Tibial artery (tissue), 4 donors: ENCODE measurements at regions not wholly inside any gene's neighbourhood (a gene's known extent, or its start where the extent isn't known, plus 50 kb on each side); places are given as distances from the start of the nearest gene placed in this dataset.

Source experiments
- DNase-seq, 2 donors: peaks; one replicate each; pipeline ENCODE4 v3.0.0-alpha.2; 2019
- H3K27ac ChIP-seq, 2 donors: fragments of 200-600 bp; sonication (generic) in 1 of 2; 1 replicate in 1 of 2; 2 replicates in 1 of 2; pipeline ENCODE4 v1.5.1; 2018 to 2019; ENCODE audit warnings: mild to moderate bottlenecking in 1 of 2
- H3K27me3 ChIP-seq, 2 donors: fragments of 200-600 bp; sonication (generic) in 1 of 2; one replicate each; pipeline versions ENCODE4 v1.5.1 to v1.6.0; 2016 to 2019
- H3K36me3 ChIP-seq, 3 donors: fragments of 200-600 bp; sonication (generic) in 2 of 3; one replicate each; pipeline ENCODE4 v1.5.1; 2016 to 2019; ENCODE audit warnings: mild to moderate bottlenecking in 2 of 3
- H3K4me1 ChIP-seq, 4 donors: fragments of 200-600 bp; sonication (generic) in 2 of 4; 1 replicate in 3 of 4; 2 replicates in 1 of 4; pipeline ENCODE4 v1.5.1; 2016 to 2019
- H3K4me3 ChIP-seq, 2 donors: fragments of 200-600 bp; sonication (generic) in 1 of 2; 1 replicate in 1 of 2; 2 replicates in 1 of 2; pipeline ENCODE4 v1.5.1; 2018 to 2019; ENCODE audit warnings: mild to moderate bottlenecking in 2 of 2
- H3K9me3 ChIP-seq, 3 donors: fragments of 200-600 bp; sonication (generic) in 1 of 3; one replicate each; pipeline ENCODE4 v1.5.1; 2016 to 2019
- intact Hi-C: fragments of 100-400 bp; cut with DNase I; formaldehyde crosslinking; loops from one replicate; pipeline ENCODE4 v1.15.0; 2023; ENCODE audit warnings: low total_unique reads
- TF ChIP-seq, protein P1 (sequence below), 2 experiments: fragments of 200-600 bp in 1 of 2; fragments of 450-650 bp in 1 of 2; IDR thresholded peaks; one replicate each; pipeline ENCODE4 v1.5.1; 2017 to 2019; ENCODE audit warnings: antibody characterized with exemption in 2 of 2, mild to moderate bottlenecking in 1 of 2, moderate library complexity in 1 of 2

- intact Hi-C loops, result no loop called here
- TF ChIP-seq, protein P1, sequence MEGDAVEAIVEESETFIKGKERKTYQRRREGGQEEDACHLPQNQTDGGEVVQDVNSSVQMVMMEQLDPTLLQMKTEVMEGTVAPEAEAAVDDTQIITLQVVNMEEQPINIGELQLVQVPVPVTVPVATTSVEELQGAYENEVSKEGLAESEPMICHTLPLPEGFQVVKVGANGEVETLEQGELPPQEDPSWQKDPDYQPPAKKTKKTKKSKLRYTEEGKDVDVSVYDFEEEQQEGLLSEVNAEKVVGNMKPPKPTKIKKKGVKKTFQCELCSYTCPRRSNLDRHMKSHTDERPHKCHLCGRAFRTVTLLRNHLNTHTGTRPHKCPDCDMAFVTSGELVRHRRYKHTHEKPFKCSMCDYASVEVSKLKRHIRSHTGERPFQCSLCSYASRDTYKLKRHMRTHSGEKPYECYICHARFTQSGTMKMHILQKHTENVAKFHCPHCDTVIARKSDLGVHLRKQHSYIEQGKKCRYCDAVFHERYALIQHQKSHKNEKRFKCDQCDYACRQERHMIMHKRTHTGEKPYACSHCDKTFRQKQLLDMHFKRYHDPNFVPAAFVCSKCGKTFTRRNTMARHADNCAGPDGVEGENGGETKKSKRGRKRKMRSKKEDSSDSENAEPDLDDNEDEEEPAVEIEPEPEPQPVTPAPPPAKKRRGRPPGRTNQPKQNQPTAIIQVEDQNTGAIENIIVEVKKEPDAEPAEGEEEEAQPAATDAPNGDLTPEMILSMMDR (IDR thresholded peaks at IDR 0.05), result no peak
- Histone ChIP-seq H3K36me3 (no peaks in the 10 kb centered on the region), H3K4me3 (peak overlapping the region; percentile 2 to 21), H3K4me1 (peaks cover 0 to 22% (median 9%) of the 10 kb centered on the region in 4 donors), H3K9me3 (no peaks in the 10 kb centered on the region), H3K27ac (peak overlapping the region; percentile 63 to 75), H3K27me3 (no peaks in the 10 kb centered on the region)
- DNase-seq, result peak in 1 of 2 donors; percentile 73
Observed at GRCh38 chr7:159211540-159212182, 67.0 kb upstream of the VIPR2 start.

DNA sequence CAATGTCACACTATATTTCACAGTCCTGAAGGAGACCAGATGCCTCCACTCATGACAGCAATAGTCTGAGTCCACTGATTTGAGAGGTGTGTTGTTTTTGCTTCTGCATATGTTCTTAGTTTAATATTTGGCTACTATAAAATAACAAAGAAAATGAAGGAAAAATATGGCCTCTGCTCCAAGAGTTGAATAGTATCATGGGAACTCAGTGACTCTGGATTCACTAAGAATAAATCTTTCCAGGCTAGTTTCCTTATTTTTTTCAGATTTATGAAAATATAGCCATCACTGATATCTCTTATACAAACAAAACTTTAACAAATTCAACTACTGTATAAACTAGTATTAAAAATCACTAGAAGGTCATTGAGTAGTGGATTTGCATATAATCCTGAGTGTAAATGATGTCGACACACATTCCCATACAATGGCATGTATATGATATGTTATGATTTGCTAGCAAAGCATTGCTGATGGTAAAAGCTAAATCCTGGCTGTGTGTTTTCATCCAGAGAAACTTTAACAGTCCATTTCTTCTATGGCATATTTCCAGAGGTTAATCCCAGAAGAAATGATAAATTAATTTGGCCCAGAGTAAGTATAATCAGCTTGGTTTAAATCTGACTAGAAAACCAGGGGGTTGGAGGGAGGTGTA lies 66.0 kb upstream of the VIPR2 start:
- no peak for DNase-seq
- no peaks in the 10 kb centered on the region for H3K27me3 ChIP-seq
- intact Hi-C loops, result no loop called here
- no peaks in the 10 kb centered on the region for H3K36me3 ChIP-seq
- H3K4me1 ChIP-seq, result peaks cover 0 to 22% (median 9%) of the 10 kb centered on the region in 4 donors
- TF ChIP-seq, protein P1 (IDR thresholded peaks at IDR 0.05), result no peak
- no peaks in the 10 kb centered on the region for H3K9me3 ChIP-seq
- no peak overlapping the region for H3K4me3 ChIP-seq
- peak overlapping the region; percentile 63 to 75 for H3K27ac ChIP-seq

DNA sequence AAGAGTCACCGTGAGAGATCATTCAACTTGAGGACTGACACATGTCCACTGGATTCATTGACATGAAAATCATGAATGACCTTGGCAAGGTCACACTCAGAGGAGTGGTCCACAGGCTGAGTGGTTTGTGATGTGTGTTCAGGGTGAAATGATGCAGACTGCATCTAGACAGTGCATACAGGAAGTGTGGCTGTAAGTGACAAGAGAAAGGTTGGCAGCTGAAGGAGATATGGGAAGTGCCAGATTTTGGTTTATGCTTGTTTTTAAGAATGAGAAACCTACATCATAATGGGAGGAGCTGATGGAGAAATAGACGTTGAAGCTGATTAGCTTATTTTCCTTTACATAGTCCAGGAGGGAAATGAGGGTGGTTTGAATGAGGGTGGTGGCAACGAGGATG lies 64.8 kb upstream of the VIPR2 start:
- H3K9me3 ChIP-seq, result no peaks in the 10 kb centered on the region
- intact Hi-C loops, result no loop called here
- DNase-seq, result no peak
- no peaks in the 10 kb centered on the region for H3K36me3 ChIP-seq
- H3K27ac ChIP-seq, result no peak overlapping the region
- no peak overlapping the region for H3K4me3 ChIP-seq
- H3K27me3 ChIP-seq, result no peaks in the 10 kb centered on the region
- H3K4me1 ChIP-seq, result peaks cover 0 to 22% (median 9%) of the 10 kb centered on the region in 4 donors
- TF ChIP-seq, protein P1 (IDR thresholded peaks at IDR 0.05), result no peak

- intact Hi-C loops, result no loop called here
- TF ChIP-seq, protein P1 (IDR thresholded peaks at IDR 0.05), result no peak
- peaks cover 0 to 22% (median 9%) of the 10 kb centered on the region in 4 donors for H3K4me1 ChIP-seq
- no peaks in the 10 kb centered on the region for H3K9me3 ChIP-seq
- H3K36me3 ChIP-seq, result no peaks in the 10 kb centered on the region
- no peak overlapping the region for H3K27ac ChIP-seq
- H3K4me3 ChIP-seq, result no peak overlapping the region
- no peaks in the 10 kb centered on the region for H3K27me3 ChIP-seq
- no peak for DNase-seq
Observed at GRCh38 chr7:159207951-159208350, 63.3 kb upstream of the VIPR2 start.

DNA sequence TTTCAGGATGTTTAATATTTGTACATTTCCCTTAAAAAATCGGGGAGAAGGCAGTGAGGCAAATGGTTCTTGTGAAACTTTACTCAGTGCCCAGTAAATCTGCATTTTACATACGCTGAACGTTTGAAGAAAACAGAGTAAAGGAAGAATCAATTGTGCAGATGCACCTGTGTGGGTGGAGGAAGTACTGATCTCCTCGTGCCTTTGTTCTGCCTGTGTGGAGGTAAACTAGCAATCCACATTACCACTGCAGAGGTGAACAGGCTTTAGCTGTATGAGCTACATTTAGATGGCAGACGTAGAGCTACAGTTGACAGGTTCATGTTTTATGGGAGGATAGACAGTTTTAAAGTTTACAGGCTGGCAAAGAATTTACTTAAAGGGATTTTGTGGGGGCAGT lies 62.7 kb upstream of the VIPR2 start:
- H3K4me3 ChIP-seq, result no peak overlapping the region
- H3K27ac ChIP-seq, result no peak overlapping the region
- H3K36me3 ChIP-seq, result no peaks in the 10 kb centered on the region
- DNase-seq, result no peak
- no peaks in the 10 kb centered on the region for H3K9me3 ChIP-seq
- H3K27me3 ChIP-seq, result no peaks in the 10 kb centered on the region
- H3K4me1 ChIP-seq, result peaks cover 0 to 21% (median 9%) of the 10 kb centered on the region in 4 donors
- TF ChIP-seq, protein P1 (IDR thresholded peaks at IDR 0.05), result no peak
- intact Hi-C loops, result no loop called here
